HG02981 (cell line): ENCODE measurements at regions not wholly inside any gene's neighbourhood (a gene's known extent, or its start where the extent isn't known, plus 50 kb on each side); places are given as distances from the start of the nearest gene placed in this dataset.
"Not testable (repeated sequence)": the region's sequence is repeated elsewhere in the genome, so short reads cannot be mapped to it uniquely, and the experiment has no call there.

Experiments used
- ATAC-seq: cut with Tn5 transposase; IDR thresholded peaks from one replicate; pipeline ENCODE4 v1.9.1; 2021; ENCODE audit warnings: mild to moderate bottlenecking, moderate library complexity; ENCODE audit not compliant: unreplicated experiment

- not testable (repeated sequence) for ATAC-seq
Observed at GRCh38 chr1:206403612-206404307, 66.5 kb upstream of the IKBKE start.

GRCh38 chr1:206404309-206405027 lies 65.8 kb upstream of the IKBKE start:
- ATAC-seq = not testable (repeated sequence)

- not testable (repeated sequence) for ATAC-seq
Observed at GRCh38 chr1:206405282-206405681, 65.0 kb upstream of the IKBKE start.

GRCh38 chr1:206408371-206409288 lies 61.6 kb upstream of the IKBKE start:
- not testable (repeated sequence) for ATAC-seq

- ATAC-seq = no peak
Observed at GRCh38 chr1:206411321-206411720, 59.0 kb upstream of the IKBKE start.

- ATAC-seq = no peak
Observed at GRCh38 chr1:206415942-206416341, 54.3 kb upstream of the IKBKE start.

- ATAC-seq = no peak
Observed at GRCh38 chr1:206417774-206418614, 52.3 kb upstream of the IKBKE start.

GRCh38 chr1:206419250-206419649 lies 51.0 kb upstream of the IKBKE start:
- no peak for ATAC-seq

GRCh38 chr1:206419783-206420182 lies 50.5 kb upstream of the IKBKE start:
- ATAC-seq = no peak

GRCh38 chr1:206420471-206420870 lies 49.8 kb upstream of the IKBKE start:
- no peak for ATAC-seq
